ENCODE measurements at regions not wholly inside any gene's neighbourhood (a gene's known extent, or its start where the extent isn't known, plus 50 kb on each side); places are given as distances from the start of the nearest gene placed in this dataset.

DNA sequence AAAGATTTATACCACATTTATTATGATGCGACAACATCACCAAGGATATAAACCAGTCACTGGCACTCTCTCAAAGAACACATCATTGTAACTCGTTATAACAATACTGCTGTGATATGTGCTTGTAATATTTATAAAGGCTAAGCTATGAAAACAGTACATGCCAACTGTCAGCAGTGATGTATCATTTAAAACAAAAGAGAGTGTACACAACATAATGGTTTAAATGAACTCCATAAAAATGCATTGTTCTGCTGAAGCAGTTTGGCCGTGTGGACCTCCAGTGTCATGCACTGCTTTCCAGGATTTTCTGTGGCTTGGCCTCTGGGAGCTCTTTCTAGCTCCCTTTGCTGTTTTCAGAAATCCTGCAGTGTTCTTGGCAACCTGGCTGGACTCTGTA, 215.6 kb downstream of the MTX2 start:
- TF ChIP-seq EZH2phosphoT487 (IDR thresholded peaks at IDR 0.05; ENCODE audit: low read depth, severe bottlenecking, unreplicated experiment): no peak
- TF ChIP-seq CTCF (IDR thresholded peaks at IDR 0.05; ENCODE audit: poor library complexity): no peak
- no peak for TF ChIP-seq EZH2 (IDR thresholded peaks at IDR 0.05; ENCODE audit: borderline replicate concordance)
